M059J (cell line): ENCODE measurements at regions not wholly inside any gene's neighbourhood (a gene's known extent, or its start where the extent isn't known, plus 50 kb on each side); places are given as distances from the start of the nearest gene placed in this dataset.
A peak's percentile ranks its signal among the peaks of the same experiment; 100 is the strongest.

Experiments
- DNase-seq: peaks from one replicate; pipeline ENCODE4 v3.0.0-alpha.2; 2012; ENCODE audit warnings: low read depth

GRCh38 chr10:117863771-117864170 is 183.0 kb downstream of the RAB11FIP2 start:
- DNase-seq, result no peak

- DNase-seq, result no peak
These were observed 180.8 kb downstream of the RAB11FIP2 start for GRCh38 chr10:117865945-117866344.

GRCh38 chr10:117868151-117868550 is 178.6 kb downstream of the RAB11FIP2 start:
- DNase-seq, result no peak

GRCh38 chr10:117875793-117876192 is 170.9 kb downstream of the RAB11FIP2 start:
- no peak for DNase-seq

- DNase-seq, result no peak
These were observed 170.5 kb downstream of the RAB11FIP2 start for GRCh38 chr10:117876210-117876609.

- DNase-seq, result no peak
These were observed 168.1 kb downstream of the RAB11FIP2 start for GRCh38 chr10:117878626-117879025.

- DNase-seq, result no peak
These were observed 162.6 kb downstream of the RAB11FIP2 start for GRCh38 chr10:117884093-117884492.

- no peak for DNase-seq
These were observed 162.1 kb downstream of the RAB11FIP2 start for GRCh38 chr10:117884592-117884991.

GRCh38 chr10:117885206-117885829 is 161.4 kb downstream of the RAB11FIP2 start:
- no peak for DNase-seq

GRCh38 chr10:117886766-117887165 is 160.0 kb downstream of the RAB11FIP2 start:
- no peak for DNase-seq

GRCh38 chr10:117889664-117890063 is 157.1 kb downstream of the RAB11FIP2 start:
- DNase-seq, result no peak

- DNase-seq, result no peak
These were observed 154.0 kb downstream of the RAB11FIP2 start for GRCh38 chr10:117892681-117893220.

GRCh38 chr10:117894339-117894738 is 152.4 kb downstream of the RAB11FIP2 start:
- no peak for DNase-seq

- DNase-seq, result peak; percentile 1
These were observed 150.2 kb downstream of the RAB11FIP2 start for GRCh38 chr10:117896517-117896916.

GRCh38 chr10:117899181-117899683 is 147.5 kb downstream of the RAB11FIP2 start:
- no peak for DNase-seq

GRCh38 chr10:117900280-117900679 is 146.5 kb downstream of the RAB11FIP2 start:
- no peak for DNase-seq

GRCh38 chr10:117903854-117904253 is 142.9 kb downstream of the RAB11FIP2 start:
- no peak for DNase-seq

- no peak for DNase-seq
These were observed 141.3 kb downstream of the RAB11FIP2 start for GRCh38 chr10:117905404-117905803.

GRCh38 chr10:117911684-117912083 is 135.1 kb downstream of the RAB11FIP2 start:
- DNase-seq, result no peak

- DNase-seq, result no peak
These were observed 132.4 kb downstream of the RAB11FIP2 start for GRCh38 chr10:117914334-117914733.

- no peak for DNase-seq
These were observed 125.8 kb downstream of the RAB11FIP2 start for GRCh38 chr10:117920956-117921355.

GRCh38 chr10:117921421-117921820 is 125.3 kb downstream of the RAB11FIP2 start:
- DNase-seq, result no peak

- DNase-seq, result no peak
These were observed 121.9 kb downstream of the RAB11FIP2 start for GRCh38 chr10:117924820-117925219.

GRCh38 chr10:117925369-117925768 is 121.4 kb downstream of the RAB11FIP2 start:
- no peak for DNase-seq
